DOHH2 (cell line): ENCODE measurements at regions not wholly inside any gene's neighbourhood (a gene's known extent, or its start where the extent isn't known, plus 50 kb on each side); places are given as distances from the start of the nearest gene placed in this dataset.

Experiments
- H3F3A ChIP-seq: fragments of 200-600 bp; sonication (generic), shearing (Covaris generic); 2 replicates; pipeline ENCODE4 v1.6.0; 2016; ENCODE audit warnings: antibody characterized with exemption, mild to moderate bottlenecking; ENCODE audit not compliant: control insufficient read depth, insufficient read depth
- H3K27ac ChIP-seq: fragments of 200-600 bp; sonication (generic); 2 replicates; pipeline ENCODE4 v1.5.1; 2014; ENCODE audit warnings: low read depth, mild to moderate bottlenecking, low read length, moderate library complexity
- H3K27me3 ChIP-seq: fragments of 200-600 bp; sonication (generic); 2 replicates; pipeline ENCODE4 v1.6.1; 2014; ENCODE audit warnings: mild to moderate bottlenecking, low read length, mixed read lengths; ENCODE audit not compliant: control insufficient read depth
- H3K36me3 ChIP-seq: fragments of 200-600 bp; sonication (generic); 2 replicates; pipeline ENCODE4 v1.6.1; 2014; ENCODE audit warnings: mild to moderate bottlenecking, low read length, moderate library complexity, mixed read lengths; ENCODE audit not compliant: control insufficient read depth
- H3K4me1 ChIP-seq: fragments of 200-600 bp; sonication (generic); 2 replicates; pipeline ENCODE4 v1.6.1; 2014; ENCODE audit warnings: mild to moderate bottlenecking, low read length, mixed read lengths; ENCODE audit not compliant: control insufficient read depth
- H3K4me2 ChIP-seq: fragments of 200-600 bp; sonication (generic); 2 replicates; pipeline ENCODE4 v1.6.0; 2014; ENCODE audit warnings: mild to moderate bottlenecking, low read length, moderate library complexity
- H3K4me3 ChIP-seq: fragments of 200-600 bp; sonication (generic); 2 replicates; pipeline ENCODE4 v1.5.1; 2014; ENCODE audit warnings: mild to moderate bottlenecking, low read length, mixed read lengths
- H3K79me2 ChIP-seq: fragments of 200-600 bp; sonication (generic); 2 replicates; pipeline ENCODE4 v1.6.1; 2014; ENCODE audit warnings: mild to moderate bottlenecking, low read length, mixed read lengths; ENCODE audit not compliant: control insufficient read depth
- H3K9me2 ChIP-seq: fragments of 200-600 bp; sonication (generic); replicated peaks from 2 replicates; pipeline ENCODE4 v1.6.1; 2014; ENCODE audit warnings: mild to moderate bottlenecking, low read length, mixed read lengths; ENCODE audit not compliant: control insufficient read depth
- H3K9me3 ChIP-seq: fragments of 200-600 bp; sonication (generic); 2 replicates; pipeline ENCODE4 v1.6.1; 2014; ENCODE audit warnings: antibody characterized with exemption, low read length, mixed read lengths; ENCODE audit not compliant: control insufficient read depth, insufficient read depth
- H4K20me1 ChIP-seq: fragments of 200-600 bp; sonication (generic); 2 replicates; pipeline ENCODE4 v1.6.0; 2014; ENCODE audit warnings: low read depth, mild to moderate bottlenecking, antibody characterized with exemption, low read length, moderate library complexity; ENCODE audit not compliant: control insufficient read depth, insufficient read depth
- EZH2phosphoT487 ChIP-seq: fragments of 200-600 bp; sonication (generic); IDR thresholded peaks from 2 replicates; pipeline ENCODE4 v1.6.1; 2017; ENCODE audit warnings: borderline replicate concordance, mild to moderate bottlenecking, antibody characterized with exemption, low read length, moderate library complexity, mixed read lengths
- TF ChIP-seq, protein P1 (sequence below): fragments of 200-600 bp; sonication (generic); IDR thresholded peaks from one replicate; pipeline ENCODE4 v1.5.1; 2014; ENCODE audit warnings: antibody characterized with exemption, mild to moderate bottlenecking, low read depth, low read length; ENCODE audit not compliant: poor library complexity, severe bottlenecking

DNA sequence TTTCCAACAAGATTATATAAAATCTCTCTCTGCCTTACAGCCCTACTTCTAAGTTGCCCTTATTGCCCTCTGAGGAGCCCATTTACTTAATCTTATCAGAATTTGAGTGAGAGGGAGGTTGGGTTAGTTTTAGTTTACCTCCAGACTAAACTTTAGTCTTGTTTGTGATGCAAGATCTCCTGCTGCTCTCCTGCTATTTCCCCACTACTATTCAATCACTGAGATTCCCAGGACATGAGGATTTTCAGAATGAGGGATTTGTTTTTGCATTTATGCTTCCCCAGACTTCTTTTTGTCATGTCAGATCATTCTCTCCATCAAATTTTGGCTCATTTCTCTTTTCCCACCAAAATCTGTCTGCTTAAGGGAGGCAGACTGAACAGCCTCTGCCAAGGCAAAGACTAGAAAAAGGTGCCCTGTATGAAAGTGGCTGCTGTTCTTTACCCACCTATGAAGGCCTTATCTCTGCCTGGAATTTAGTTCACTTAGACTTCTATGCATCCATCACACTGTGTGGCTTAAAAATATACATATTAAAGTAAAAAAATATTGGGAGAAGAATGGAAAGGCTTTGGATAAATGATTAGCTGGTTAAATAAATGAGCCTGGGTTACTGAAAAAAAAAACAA, 401.3 kb downstream of the PID1 start:
- Histone ChIP-seq H3K36me3 (no peaks in the 10 kb centered on the region), H3K27ac (no peak overlapping the region), H3K4me2 (no peak overlapping the region), H3K9me3 (no peaks in the 10 kb centered on the region), H3K9me2 (no peaks in the 10 kb centered on the region), H3K4me3 (no peak overlapping the region), H3F3A (no peaks in the 10 kb centered on the region), H3K4me1 (no peaks in the 10 kb centered on the region), H3K79me2 (no peaks in the 10 kb centered on the region), H4K20me1 (no peaks in the 10 kb centered on the region), H3K27me3 (no peaks in the 10 kb centered on the region)
- TF ChIP-seq, protein P1, sequence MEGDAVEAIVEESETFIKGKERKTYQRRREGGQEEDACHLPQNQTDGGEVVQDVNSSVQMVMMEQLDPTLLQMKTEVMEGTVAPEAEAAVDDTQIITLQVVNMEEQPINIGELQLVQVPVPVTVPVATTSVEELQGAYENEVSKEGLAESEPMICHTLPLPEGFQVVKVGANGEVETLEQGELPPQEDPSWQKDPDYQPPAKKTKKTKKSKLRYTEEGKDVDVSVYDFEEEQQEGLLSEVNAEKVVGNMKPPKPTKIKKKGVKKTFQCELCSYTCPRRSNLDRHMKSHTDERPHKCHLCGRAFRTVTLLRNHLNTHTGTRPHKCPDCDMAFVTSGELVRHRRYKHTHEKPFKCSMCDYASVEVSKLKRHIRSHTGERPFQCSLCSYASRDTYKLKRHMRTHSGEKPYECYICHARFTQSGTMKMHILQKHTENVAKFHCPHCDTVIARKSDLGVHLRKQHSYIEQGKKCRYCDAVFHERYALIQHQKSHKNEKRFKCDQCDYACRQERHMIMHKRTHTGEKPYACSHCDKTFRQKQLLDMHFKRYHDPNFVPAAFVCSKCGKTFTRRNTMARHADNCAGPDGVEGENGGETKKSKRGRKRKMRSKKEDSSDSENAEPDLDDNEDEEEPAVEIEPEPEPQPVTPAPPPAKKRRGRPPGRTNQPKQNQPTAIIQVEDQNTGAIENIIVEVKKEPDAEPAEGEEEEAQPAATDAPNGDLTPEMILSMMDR, result no peak
- no peak for TF ChIP-seq EZH2phosphoT487

DNA sequence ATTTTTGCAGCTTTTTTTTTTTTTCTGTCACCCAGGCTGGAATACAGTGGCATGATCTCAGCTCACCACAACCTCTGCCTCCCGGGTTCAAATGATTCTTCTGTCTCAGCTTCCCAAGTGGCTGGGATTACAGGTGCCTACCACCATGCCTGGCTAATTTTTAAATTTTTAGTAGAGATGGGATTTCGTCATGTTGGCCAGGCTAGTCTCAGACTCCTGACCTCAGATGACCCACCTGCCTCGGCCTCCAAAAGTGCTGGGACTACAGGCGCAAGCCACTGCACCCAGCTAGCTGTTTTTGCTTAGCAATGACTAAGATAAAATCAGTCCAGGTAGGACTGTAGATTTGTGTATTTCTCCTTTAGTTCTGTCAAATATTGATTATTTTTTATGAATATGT, 403.7 kb downstream of the PID1 start:
- no peaks in the 10 kb centered on the region for H3K36me3 ChIP-seq
- H3K9me2 ChIP-seq, result no peaks in the 10 kb centered on the region
- no peaks in the 10 kb centered on the region for H3K9me3 ChIP-seq
- H4K20me1 ChIP-seq, result no peaks in the 10 kb centered on the region
- H3K4me2 ChIP-seq, result no peak overlapping the region
- no peaks in the 10 kb centered on the region for H3K79me2 ChIP-seq
- no peaks in the 10 kb centered on the region for H3K4me1 ChIP-seq
- no peaks in the 10 kb centered on the region for H3F3A ChIP-seq
- H3K27ac ChIP-seq, result no peak overlapping the region
- no peak overlapping the region for H3K4me3 ChIP-seq
- H3K27me3 ChIP-seq, result no peaks in the 10 kb centered on the region
- TF ChIP-seq, protein P1, result no peak
- TF ChIP-seq EZH2phosphoT487, result no peak

DNA sequence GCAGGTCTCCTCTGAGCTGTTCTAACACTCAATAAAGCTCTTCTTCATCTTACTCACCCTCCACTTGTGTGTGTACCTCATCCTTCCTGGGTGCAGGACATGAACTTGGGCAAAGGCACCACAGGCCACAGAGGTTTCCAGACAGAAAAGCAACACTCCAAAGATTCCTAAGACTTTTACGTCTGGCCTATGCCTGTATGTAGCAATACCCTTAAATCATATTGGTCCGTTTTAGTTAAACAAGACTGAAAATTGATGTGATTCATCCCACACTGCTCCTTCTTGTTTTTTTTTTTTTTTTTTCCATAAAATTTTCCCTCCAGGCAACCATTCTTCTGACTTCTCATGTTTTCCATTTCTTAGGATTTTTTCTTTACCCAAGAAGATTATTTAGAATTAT, 404.3 kb downstream of the PID1 start:
- no peak overlapping the region for H3K27ac ChIP-seq
- H3K4me3 ChIP-seq, result no peak overlapping the region
- H3K9me3 ChIP-seq, result no peaks in the 10 kb centered on the region
- no peak overlapping the region for H3K4me2 ChIP-seq
- H4K20me1 ChIP-seq, result no peaks in the 10 kb centered on the region
- H3F3A ChIP-seq, result no peaks in the 10 kb centered on the region
- no peaks in the 10 kb centered on the region for H3K27me3 ChIP-seq
- no peaks in the 10 kb centered on the region for H3K4me1 ChIP-seq
- TF ChIP-seq, protein P1, result no peak
- TF ChIP-seq EZH2phosphoT487, result no peak
- H3K79me2 ChIP-seq, result no peaks in the 10 kb centered on the region
- no peaks in the 10 kb centered on the region for H3K36me3 ChIP-seq
- H3K9me2 ChIP-seq, result no peaks in the 10 kb centered on the region
